ENCODE measurements at regions not wholly inside any gene's neighbourhood (a gene's known extent, or its start where the extent isn't known, plus 50 kb on each side); places are given as distances from the start of the nearest gene placed in this dataset.

DNA sequence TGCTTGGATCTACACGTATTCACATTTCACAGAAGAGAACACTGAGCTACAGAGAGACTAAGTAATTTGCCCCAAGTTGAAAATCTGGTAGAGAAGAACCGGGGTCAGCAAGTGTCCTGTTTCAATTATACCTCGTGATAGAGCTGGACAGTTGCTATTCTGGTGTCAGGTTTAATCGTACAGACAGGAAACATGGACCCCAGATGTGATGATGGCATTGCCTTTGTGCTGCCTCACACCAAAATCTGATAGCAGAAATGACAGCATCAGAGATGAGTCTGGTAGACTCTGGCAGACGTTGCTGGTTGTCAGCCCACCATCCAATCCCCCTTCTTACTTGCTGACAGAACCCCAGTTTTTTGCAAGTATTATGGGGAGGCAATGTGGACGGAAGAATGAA, 112.1 kb upstream of the FOXF1 start:
- ChIA-PET CTCF (interaction anchor here (0.9 to 1.1 kb wide), 2 partner anchors 9 to 120 kb away, joined by 3 read pairs; no protein-coding TSS in a partner anchor), POLR2A (no interaction called here)
- Histone ChIP-seq H3K9me1 (replicated peaks; ENCODE audit: control insufficient read depth, extremely low read depth, insufficient read depth, low read length) (no peaks in the 10 kb centered on the region), H3K36me3 (ENCODE audit: control insufficient read depth in 2 of 2, extremely low read depth in 1 of 2, insufficient read depth in 2 of 2, low read length in 2 of 2) (no peaks in the 10 kb centered on the region), H2AFZ (ENCODE audit: low read depth, low read length) (peak overlapping the region; percentile 7), H3K79me2 (ENCODE audit: control insufficient read depth, insufficient read depth, low read length) (no peaks in the 10 kb centered on the region), H3K27me3 (ENCODE audit: control insufficient read depth in 2 of 2, insufficient read depth in 2 of 2, low read length in 2 of 2) (no peaks in the 10 kb centered on the region), H3K9ac (replicated peaks; ENCODE audit: extremely low read depth, insufficient read depth, low read length) (no peak overlapping the region), H3K9me3 (replicated peaks; ENCODE audit: control insufficient read depth, insufficient read depth, low read length) (no peaks in the 10 kb centered on the region), H3K4me3 (replicated peaks in 1 of 3; ENCODE audit: insufficient read depth in 1 of 3, low read depth in 1 of 3, low read length in 3 of 3) (no peak overlapping the region), H3K27ac (ENCODE audit: insufficient read depth, low read depth, low read length) (peak overlapping the region; percentile 9), H4K20me1 (replicated peaks; ENCODE audit: control insufficient read depth, extremely low read depth, insufficient read depth, low read length) (no peaks in the 10 kb centered on the region), H3K4me1 (ENCODE audit: control insufficient read depth, extremely low read depth, insufficient read depth, low read length) (peaks cover 35% of the 10 kb centered on the region), H3K4me2 (ENCODE audit: insufficient read depth, low read length) (no peak overlapping the region)
- TF ChIP-seq POLR2A (IDR thresholded peaks at IDR 0.05; ENCODE audit: low read depth, low read length) (no peak), FOS (IDR thresholded peaks at IDR 0.05; ENCODE audit: borderline replicate concordance, insufficient read depth, low read length) (no peak), GATA2 (IDR thresholded peaks at IDR 0.05; ENCODE audit: insufficient read depth, insufficient read length, low read depth, low read length) (no peak), MYC (IDR thresholded peaks at IDR 0.05; ENCODE audit: low read depth, low read length) (no peak), JUN (IDR thresholded peaks at IDR 0.05; ENCODE audit: borderline replicate concordance, insufficient read depth, insufficient read length, low read depth) (no peak), POLR2AphosphoS5 (IDR thresholded peaks at IDR 0.05; ENCODE audit: insufficient read depth, low read depth, low read length) (no peak), EZH2 (IDR thresholded peaks at IDR 0.05; ENCODE audit: borderline replicate concordance, low read depth, low read length, severe bottlenecking) (no peak)
- TF ChIP-seq, protein P1, sequence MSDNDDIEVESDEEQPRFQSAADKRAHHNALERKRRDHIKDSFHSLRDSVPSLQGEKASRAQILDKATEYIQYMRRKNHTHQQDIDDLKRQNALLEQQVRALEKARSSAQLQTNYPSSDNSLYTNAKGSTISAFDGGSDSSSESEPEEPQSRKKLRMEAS (IDR thresholded peaks at IDR 0.05; ENCODE audit: insufficient read depth, insufficient read length), result no peak
- TF ChIP-seq, protein P2, sequence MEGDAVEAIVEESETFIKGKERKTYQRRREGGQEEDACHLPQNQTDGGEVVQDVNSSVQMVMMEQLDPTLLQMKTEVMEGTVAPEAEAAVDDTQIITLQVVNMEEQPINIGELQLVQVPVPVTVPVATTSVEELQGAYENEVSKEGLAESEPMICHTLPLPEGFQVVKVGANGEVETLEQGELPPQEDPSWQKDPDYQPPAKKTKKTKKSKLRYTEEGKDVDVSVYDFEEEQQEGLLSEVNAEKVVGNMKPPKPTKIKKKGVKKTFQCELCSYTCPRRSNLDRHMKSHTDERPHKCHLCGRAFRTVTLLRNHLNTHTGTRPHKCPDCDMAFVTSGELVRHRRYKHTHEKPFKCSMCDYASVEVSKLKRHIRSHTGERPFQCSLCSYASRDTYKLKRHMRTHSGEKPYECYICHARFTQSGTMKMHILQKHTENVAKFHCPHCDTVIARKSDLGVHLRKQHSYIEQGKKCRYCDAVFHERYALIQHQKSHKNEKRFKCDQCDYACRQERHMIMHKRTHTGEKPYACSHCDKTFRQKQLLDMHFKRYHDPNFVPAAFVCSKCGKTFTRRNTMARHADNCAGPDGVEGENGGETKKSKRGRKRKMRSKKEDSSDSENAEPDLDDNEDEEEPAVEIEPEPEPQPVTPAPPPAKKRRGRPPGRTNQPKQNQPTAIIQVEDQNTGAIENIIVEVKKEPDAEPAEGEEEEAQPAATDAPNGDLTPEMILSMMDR (IDR thresholded peaks at IDR 0.05; ENCODE audit: extremely low read depth in 1 of 2, insufficient read depth in 1 of 2, low read depth in 1 of 2, low read length in 2 of 2), result no peak
- dilution Hi-C loops (cut with MboI; ENCODE audit: extremely low pct_ligation_motif_present, low sequenced_read_pairs) (no loop called here), intact Hi-C loops (cut with micrococcal nuclease) (no loop called here)
- no peak for FAIRE-seq
- DNase-seq (ENCODE audit: low read depth, low spot score), result no peak
- BruUV-seq (replicated peaks), result no TSS peak

All from endothelial cell of umbilical vein (primary cell).